GM12878 (cell line): ENCODE measurements at regions not wholly inside any gene's neighbourhood (a gene's known extent, or its start where the extent isn't known, plus 50 kb on each side); places are given as distances from the start of the nearest gene placed in this dataset.

ENCODE experiments used
- ATAC-seq: fragments of 200-7000 bp; cut with Tn5 transposase; 3 replicates; pipeline ENCODE4 v1.9.1; 2020; ENCODE audit warnings: mild to moderate bottlenecking, moderate library complexity
- BruUV-seq: library from RNA; stranded (reverse); fragments of 400-500 nt; replicated peaks from 2 replicates; lab custom pipeline; 2021; lab: Mats Ljungman, UMichigan
- CTCF ChIA-PET: fragments of 300-600 bp; sonication (Branson Sonifier 250); formaldehyde crosslinking; extraction: SDS; loops from one replicate; lab custom pipeline; 2021; ENCODE audit warnings: inconsistent platforms; lab: Yijun Ruan, JAX
- POLR2A ChIA-PET: fragments of 350-600 bp; formaldehyde crosslinking; extraction: SDS; loops from one replicate; lab custom pipeline; 2021; ENCODE audit warnings: inconsistent platforms; lab: Charles Lee
- RAD21 ChIA-PET: fragments of 300-600 bp; sonication (Branson Sonifier 250); formaldehyde crosslinking; loops from one replicate; lab custom pipeline; 2023; ENCODE audit warnings: antibody characterized with exemption; ENCODE audit not compliant: unreplicated experiment; lab: Charles Lee
- SMC1A ChIA-PET: fragments of 300-600 bp; sonication (Branson Sonifier 250); formaldehyde crosslinking; loops from one replicate; lab custom pipeline; 2023; ENCODE audit not compliant: unreplicated experiment, uncharacterized antibody; lab: Charles Lee
- DNase-seq: peaks from one replicate; pipeline ENCODE4 v3.0.0-alpha.2; 2011; ENCODE audit warnings: low read depth, low spot score
- FAIRE-seq: peaks from 3 replicates; lab custom pipeline; 2011; peaks lifted over from hg19 to GRCh38; lab: Jason Lieb, UNC
- H2AFZ ChIP-seq: 2 replicates; pipeline ENCODE4 v1.6.0; 2011; ENCODE audit warnings: low read depth, low read length, control low read depth; ENCODE audit not compliant: control insufficient read depth
- H3K27ac ChIP-seq: 2 replicates; pipeline ENCODE4 v1.5.1; 2011; ENCODE audit warnings: control low read depth; ENCODE audit not compliant: control insufficient read depth, insufficient read depth
- H3K27me3 ChIP-seq, 2 experiments: replicated peaks in 1 of 2; 2 replicates each; pipeline versions ENCODE4 v1.6.0 to v1.6.1; 2011; ENCODE audit warnings: low read length in 1 of 2; ENCODE audit not compliant: control insufficient read depth in 2 of 2, insufficient read depth in 2 of 2
- H3K36me3 ChIP-seq, 2 experiments: 2 replicates each; pipeline ENCODE4 v1.5.1; 2011; ENCODE audit warnings: low read length in 1 of 2; ENCODE audit not compliant: control insufficient read depth in 2 of 2, insufficient read depth in 2 of 2
- H3K4me1 ChIP-seq: 2 replicates; pipeline ENCODE4 v1.6.1; 2011; ENCODE audit warnings: mild to moderate bottlenecking, low read length, moderate library complexity, mixed read lengths; ENCODE audit not compliant: control insufficient read depth, insufficient read depth
- H3K4me2 ChIP-seq: 2 replicates; pipeline ENCODE4 v1.6.0; 2011; ENCODE audit warnings: control low read depth; ENCODE audit not compliant: control insufficient read depth, insufficient read depth
- H3K4me3 ChIP-seq: fragments of 200-600 bp; sonication (generic); 2 replicates; pipeline ENCODE4 v1.5.1; 2016
- H3K79me2 ChIP-seq: 2 replicates; pipeline ENCODE4 v1.6.0; 2011; ENCODE audit warnings: low read length; ENCODE audit not compliant: control insufficient read depth, insufficient read depth
- H3K9ac ChIP-seq: 2 replicates; pipeline ENCODE4 v1.8.0; 2011; ENCODE audit warnings: low read length, control low read depth, mixed read lengths; ENCODE audit not compliant: control insufficient read depth, insufficient read depth
- H3K9me3 ChIP-seq: replicated peaks from 3 replicates; pipeline ENCODE4 v1.5.1; 2011; ENCODE audit warnings: mild to moderate bottlenecking, low read length; ENCODE audit not compliant: control insufficient read depth, insufficient read depth
- H4K20me1 ChIP-seq: 2 replicates; pipeline ENCODE4 v1.6.0; 2011; ENCODE audit not compliant: control insufficient read depth, insufficient read depth
- BMI1 ChIP-seq: fragments of 450-650 bp; IDR thresholded peaks from 2 replicates; pipeline ENCODE4 v1.6.1; 2016; ENCODE audit warnings: mild to moderate bottlenecking, moderate library complexity, borderline replicate concordance
- DPF2 ChIP-seq: fragments of 450-650 bp; IDR thresholded peaks from 2 replicates; pipeline ENCODE4 v1.6.1; 2017; ENCODE audit warnings: mild to moderate bottlenecking
- HDGF ChIP-seq: fragments of 450-650 bp; IDR thresholded peaks from 2 replicates; pipeline ENCODE4 v1.6.1; 2016; ENCODE audit warnings: antibody characterized with exemption
- IKZF2 ChIP-seq, 2 experiments: fragments of 450-650 bp; IDR thresholded peaks; 2 replicates each; pipeline ENCODE4 v1.6.1; 2017; ENCODE audit warnings: mild to moderate bottlenecking in 2 of 2, moderate library complexity in 2 of 2
- KDM1A ChIP-seq: fragments of 200-600 bp; sonication (generic); IDR thresholded peaks from 2 replicates; pipeline ENCODE4 v1.6.1; 2016; ENCODE audit warnings: borderline replicate concordance
- MLLT1 ChIP-seq: fragments of 450-650 bp; IDR thresholded peaks from 2 replicates; pipeline ENCODE4 v1.6.1; 2016; ENCODE audit warnings: mild to moderate bottlenecking
- NBN ChIP-seq: fragments of 450-650 bp; IDR thresholded peaks from 2 replicates; pipeline ENCODE4 v1.6.1; 2016
- NR2F1 ChIP-seq: fragments of 450-650 bp; conservative IDR thresholded peaks from 2 replicates; pipeline ENCODE4 v1.6.1; 2017; ENCODE audit warnings: mild to moderate bottlenecking
- PAX5 ChIP-seq: IDR thresholded peaks from 2 replicates; pipeline ENCODE4 v1.6.1; 2011; ENCODE audit warnings: low read depth, low read length, borderline replicate concordance
- POLR2A ChIP-seq: IDR thresholded peaks from 2 replicates; pipeline ENCODE4 v1.6.1; 2011; ENCODE audit warnings: low read depth, mild to moderate bottlenecking, low read length
- POLR2AphosphoS5 ChIP-seq: IDR thresholded peaks from 2 replicates; pipeline ENCODE4 v1.6.1; 2011; ENCODE audit warnings: mild to moderate bottlenecking, low read length, inconsistent platforms
- SMAD1 ChIP-seq: fragments of 450-650 bp; IDR thresholded peaks from 2 replicates; pipeline ENCODE4 v1.6.1; 2018; ENCODE audit warnings: mild to moderate bottlenecking, low read depth; ENCODE audit not compliant: partially characterized antibody
- SMAD5 ChIP-seq: IDR thresholded peaks from 2 replicates; pipeline ENCODE4 v1.6.1; 2016; ENCODE audit warnings: antibody characterized with exemption, low read depth
- SPI1 ChIP-seq: IDR thresholded peaks from 2 replicates; pipeline ENCODE4 v1.6.1; 2011; ENCODE audit warnings: low read depth, mild to moderate bottlenecking, low read length, moderate library complexity, borderline replicate concordance; ENCODE audit not compliant: insufficient read depth
- ZNF687 ChIP-seq: fragments of 450-650 bp; IDR thresholded peaks from 2 replicates; pipeline ENCODE4 v1.6.1; 2017; ENCODE audit warnings: mild to moderate bottlenecking, moderate library complexity
- in situ Hi-C: fragments of 300-500 bp; cut with MboI; formaldehyde crosslinking; loops from 9 replicates; pipeline ENCODE4 v1.14.3; 2018; ENCODE audit warnings: mixed read lengths
- intact Hi-C: fragments of 100-400 bp; cut with micrococcal nuclease; formaldehyde crosslinking; loops from one replicate; pipeline ENCODE4 v1.14.2; 2022; ENCODE audit not compliant: unreplicated experiment

- H3K9me3 ChIP-seq = no peaks in the 10 kb centered on the region
- H3K79me2 ChIP-seq = peaks cover 38% of the 10 kb centered on the region
- peak overlapping the region; percentile 72 for H3K4me3 ChIP-seq
- intact Hi-C loops = loop anchor here (5.0 kb wide), 1 partner anchor 47 kb away; no protein-coding TSS in a partner anchor
- H3K9ac ChIP-seq = peak overlapping the region; percentile 84
- 0 out of 4 replicates have a peak, but pooled peaks cover 0 to 3% of the 10 kb centered on the region in 2 experiments for H3K36me3 ChIP-seq
- peak overlapping the region; percentile 85 for H3K4me2 ChIP-seq
- POLR2A ChIA-PET = interaction anchor here (1.1 to 2.9 kb wide), 6 partner anchors 23 to 37 kb away, joined by 3 to 14 read pairs (median 6); no protein-coding TSS in a partner anchor
- in situ Hi-C loops = no loop called here
- H3K27me3 ChIP-seq = no peaks in the 10 kb centered on the region
- H2AFZ ChIP-seq = no peak overlapping the region; the same call in 1 of the 2 replicates
- TF ChIP-seq SPI1 (peak; percentile 40; the same call in 1 of the 2 replicates), POLR2AphosphoS5 (peak; percentile 75), SMAD5 (peak; percentile 46; the same call in 1 of the 2 replicates), ZNF687 (peak; percentile 53; the same call in 1 of the 2 replicates), BMI1 (0 out of 2 replicates have a peak, but pooled peaks have one; percentile 23), IKZF2 (IDR thresholded peaks at IDR 0.05) (peak in 1 of 2 experiments; percentile 21; a peak in 1 of 4 replicates), MLLT1 (peak; percentile 65; the same call in 1 of the 2 replicates), KDM1A (no peak), HDGF (0 out of 2 replicates have a peak, but pooled peaks have one; percentile 17), NBN (no peak), DPF2 (peak; percentile 13; the same call in 1 of the 2 replicates), SMAD1 (peak; percentile 44), POLR2A (no peak), NR2F1 (0 out of 2 replicates have a peak, but pooled peaks have one; percentile 10), PAX5 (0 out of 2 replicates have a peak, but pooled peaks have one; percentile 13)
- TF ChIP-seq, all 136 proteins: peak for 12
- Histone ChIP-seq H3K27ac (peak overlapping the region; percentile 59), H3K4me1 (peaks cover 28% of the 10 kb centered on the region), H4K20me1 (no peaks in the 10 kb centered on the region)
- CTCF ChIA-PET = interaction anchor here (1.0 to 1.6 kb wide), 4 partner anchors 29 to 38 kb away, joined by 4 to 8 read pairs (median 4); no protein-coding TSS in a partner anchor
- ATAC-seq (peak; percentile 32), FAIRE-seq (peak; percentile 47), DNase-seq (no peak)
- TSS peak; percentile 91 for BruUV-seq
- SMC1A ChIA-PET = interaction anchor here (1.5 to 3.3 kb wide), 7 partner anchors 22 to 38 kb away, joined by 3 to 39 read pairs (median 16); no protein-coding TSS in a partner anchor
- RAD21 ChIA-PET = interaction anchor here (1.9 to 3.3 kb wide), 4 partner anchors 22 to 33 kb away, joined by 4 to 58 read pairs (median 14); no protein-coding TSS in a partner anchor
These were observed 60.8 kb upstream of the CLDN14 start for GRCh38 chr21:36540700-36541099.
